NT2/D1 (cell line): ENCODE measurements at regions not wholly inside any gene's neighbourhood (a gene's known extent, or its start where the extent isn't known, plus 50 kb on each side); places are given as distances from the start of the nearest gene placed in this dataset.

Experiments used
- YY1 ChIP-seq: IDR thresholded peaks from 2 replicates; pipeline ENCODE4 v1.6.1; 2011; ENCODE audit not compliant: insufficient read length, insufficient read depth
- ZNF274 ChIP-seq: IDR thresholded peaks from 2 replicates; pipeline ENCODE4 v1.6.1; 2011; ENCODE audit warnings: mild to moderate bottlenecking, low read depth, low read length

DNA sequence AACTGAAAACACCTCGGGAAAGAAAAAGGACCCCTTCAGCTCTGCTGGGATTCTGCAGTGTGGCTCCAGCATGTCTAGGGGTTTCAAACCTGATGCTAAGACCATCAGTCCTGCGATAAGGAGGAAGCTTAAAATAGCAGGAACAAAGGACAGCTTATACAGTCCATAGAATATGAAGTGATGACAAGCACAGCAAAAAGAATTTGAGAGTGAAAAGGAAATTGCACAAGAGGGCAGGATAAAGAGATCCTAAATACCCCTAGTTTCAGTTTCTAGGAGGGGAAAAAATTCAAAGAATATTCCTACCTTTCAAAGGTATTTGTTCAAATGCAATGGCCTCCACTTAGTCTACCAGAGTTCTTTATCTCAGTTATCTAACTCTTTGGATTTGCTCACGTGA, 171.4 kb downstream of the TGFB2 start:
- no peak for TF ChIP-seq ZNF274
- no peak for TF ChIP-seq YY1
